Mesothelial cell of epicardium (in vitro differentiated cells): ENCODE measurements at regions not wholly inside any gene's neighbourhood (a gene's known extent, or its start where the extent isn't known, plus 50 kb on each side); places are given as distances from the start of the nearest gene placed in this dataset.

Experiments
- DNase-seq, 2 experiments: peaks; one replicate each; pipeline ENCODE4 v3.0.0; 2021; ENCODE audit warnings: low spot score in 2 of 2; ENCODE audit not compliant: unreplicated experiment in 2 of 2
- H3K27ac Mint-ChIP-seq: 2 replicates; pipeline ENCODE4 v1.8.0; 2021; ENCODE audit warnings: mixed read lengths
- H3K27me3 Mint-ChIP-seq: 2 replicates; pipeline ENCODE4 v1.8.0; 2021; ENCODE audit warnings: low read depth, mixed read lengths
- H3K36me3 Mint-ChIP-seq: 2 replicates; pipeline ENCODE4 v1.8.0; 2021; ENCODE audit warnings: mixed read lengths
- H3K4me1 Mint-ChIP-seq: 2 replicates; pipeline ENCODE4 v1.8.0; 2021; ENCODE audit warnings: mixed read lengths
- H3K4me3 Mint-ChIP-seq: 2 replicates; pipeline ENCODE4 v1.8.0; 2021; ENCODE audit warnings: mild to moderate bottlenecking, moderate library complexity, mixed read lengths
- H3K9me3 Mint-ChIP-seq: 2 replicates; pipeline ENCODE4 v1.8.0; 2021; ENCODE audit warnings: mixed read lengths
- CTCF ChIP-seq: fragments of 200-600 bp; sonication (generic); IDR thresholded peaks from one replicate; pipeline ENCODE4 v1.5.0; 2021; ENCODE audit warnings: antibody characterized with exemption; ENCODE audit not compliant: unreplicated experiment

- TF ChIP-seq CTCF: no peak
- Mint-ChIP-seq H3K27ac (no peak overlapping the region), H3K27me3 (no peaks in the 10 kb centered on the region)
Measured at GRCh38 chr14:39614297-39614923, 182.2 kb upstream of the FBXO33 start.

GRCh38 chr14:39609119-39609518, 176.9 kb upstream of the FBXO33 start:
- no peak for TF ChIP-seq CTCF
- Mint-ChIP-seq H3K4me3 (no peak overlapping the region), H3K4me1 (no peaks in the 10 kb centered on the region), H3K9me3 (peaks cover 4% of the 10 kb centered on the region), H3K27ac (no peak overlapping the region), H3K27me3 (no peaks in the 10 kb centered on the region), H3K36me3 (no peaks in the 10 kb centered on the region)
- no peak for DNase-seq

More at GRCh38 chr14:39614297-39614923, 182.2 kb upstream of the FBXO33 start:
- Mint-ChIP-seq H3K4me3 (no peak overlapping the region), H3K4me1 (no peaks in the 10 kb centered on the region), H3K9me3 (no peaks in the 10 kb centered on the region), H3K36me3 (no peaks in the 10 kb centered on the region)
- no peak for DNase-seq

- Mint-ChIP-seq H3K27ac (no peak overlapping the region), H3K4me1 (no peaks in the 10 kb centered on the region), H3K36me3 (no peaks in the 10 kb centered on the region), H3K9me3 (peaks cover 5% of the 10 kb centered on the region), H3K27me3 (no peaks in the 10 kb centered on the region), H3K4me3 (no peak overlapping the region)
- DNase-seq: no peak
- TF ChIP-seq CTCF: no peak
Measured at GRCh38 chr14:39607978-39608377, 175.7 kb upstream of the FBXO33 start.

- Mint-ChIP-seq H3K27ac (no peak overlapping the region), H3K4me3 (no peak overlapping the region), H3K9me3 (peaks cover 25% of the 10 kb centered on the region), H3K27me3 (no peaks in the 10 kb centered on the region), H3K36me3 (no peaks in the 10 kb centered on the region), H3K4me1 (no peaks in the 10 kb centered on the region)
- DNase-seq: no peak
- no peak for TF ChIP-seq CTCF
Measured at GRCh38 chr14:39603942-39604341, 171.7 kb upstream of the FBXO33 start.

- Mint-ChIP-seq H3K36me3 (peaks cover 2% of the 10 kb centered on the region), H3K4me1 (peaks cover 4% of the 10 kb centered on the region), H3K27me3 (no peaks in the 10 kb centered on the region), H3K9me3 (peaks cover 11% of the 10 kb centered on the region), H3K4me3 (no peak overlapping the region), H3K27ac (peak overlapping the region; percentile 45)
- no peak for TF ChIP-seq CTCF
- DNase-seq: no peak
Measured at GRCh38 chr14:39593377-39593776, 161.1 kb upstream of the FBXO33 start.
